ENCODE measurements at regions not wholly inside any gene's neighbourhood (a gene's known extent, or its start where the extent isn't known, plus 50 kb on each side); places are given as distances from the start of the nearest gene placed in this dataset.
"Not testable (repeated sequence)": the region's sequence is repeated elsewhere in the genome, so short reads cannot be mapped to it uniquely, and the experiment has no call there.

- DNase-seq (ENCODE audit: low spot score): no peak
These were observed 1354.0 kb downstream of the CDH8 start for GRCh38 chr16:60682219-60682618.

- no peak for DNase-seq (ENCODE audit: low spot score)
These were observed 1355.2 kb downstream of the CDH8 start for GRCh38 chr16:60681043-60681442.

- DNase-seq (ENCODE audit: low spot score): no peak
These were observed 1361.2 kb downstream of the CDH8 start for GRCh38 chr16:60675022-60675421.

- no peak for DNase-seq (ENCODE audit: low spot score)
These were observed 1362.0 kb downstream of the CDH8 start for GRCh38 chr16:60674241-60674640.

- peak; percentile 11 for DNase-seq (ENCODE audit: low spot score)
These were observed 1380.6 kb downstream of the CDH8 start for GRCh38 chr16:60655514-60656153.

GRCh38 chr16:60651346-60651745, 1384.9 kb downstream of the CDH8 start:
- DNase-seq (ENCODE audit: low spot score): peak; percentile 22

GRCh38 chr16:60648290-60648689, 1387.9 kb downstream of the CDH8 start:
- peak; percentile 33 for DNase-seq (ENCODE audit: low spot score)

GRCh38 chr16:60647388-60647787, 1388.8 kb downstream of the CDH8 start:
- not testable (repeated sequence) for DNase-seq (ENCODE audit: low spot score)

- no peak for DNase-seq (ENCODE audit: low spot score)
These were observed 1389.6 kb downstream of the CDH8 start for GRCh38 chr16:60646631-60647030.

GRCh38 chr16:60645541-60645940, 1390.7 kb downstream of the CDH8 start:
- DNase-seq (ENCODE audit: low spot score): no peak

GRCh38 chr16:60642956-60643355, 1393.3 kb downstream of the CDH8 start:
- peak; percentile 56 for DNase-seq (ENCODE audit: low spot score)

GRCh38 chr16:60641067-60641665, 1395.1 kb downstream of the CDH8 start:
- DNase-seq (ENCODE audit: low spot score): no peak

- DNase-seq (ENCODE audit: low spot score): no peak
These were observed 1396.2 kb downstream of the CDH8 start for GRCh38 chr16:60640038-60640437.

GRCh38 chr16:60636636-60637035, 1399.6 kb downstream of the CDH8 start:
- DNase-seq (ENCODE audit: low spot score): not testable (repeated sequence)

- no peak for DNase-seq (ENCODE audit: low spot score)
These were observed 1400.1 kb downstream of the CDH8 start for GRCh38 chr16:60636117-60636516.

- no peak for DNase-seq (ENCODE audit: low spot score)
These were observed 1400.7 kb downstream of the CDH8 start for GRCh38 chr16:60635548-60635947.

GRCh38 chr16:60611844-60612243, 1424.4 kb downstream of the CDH8 start:
- DNase-seq (ENCODE audit: low spot score): no peak

- DNase-seq (ENCODE audit: low spot score): peak; percentile 13
These were observed 1427.3 kb downstream of the CDH8 start for GRCh38 chr16:60608971-60609370.

GRCh38 chr16:60605652-60606051, 1430.6 kb downstream of the CDH8 start:
- peak; percentile 4 for DNase-seq (ENCODE audit: low spot score)

GRCh38 chr16:60605176-60605575, 1431.1 kb downstream of the CDH8 start:
- DNase-seq (ENCODE audit: low spot score): no peak

GRCh38 chr16:60586493-60586892, 1449.7 kb downstream of the CDH8 start:
- no peak for DNase-seq (ENCODE audit: low spot score)

GRCh38 chr16:60582528-60582927, 1453.7 kb downstream of the CDH8 start:
- DNase-seq (ENCODE audit: low spot score): no peak

GRCh38 chr16:60566901-60567300, 1469.3 kb downstream of the CDH8 start:
- DNase-seq (ENCODE audit: low spot score): no peak

- DNase-seq (ENCODE audit: low spot score): peak; percentile 2
These were observed 1471.7 kb downstream of the CDH8 start for GRCh38 chr16:60564588-60564987.

Data from A172 (cell line).